ENCODE measurements at regions not wholly inside any gene's neighbourhood (a gene's known extent, or its start where the extent isn't known, plus 50 kb on each side); places are given as distances from the start of the nearest gene placed in this dataset.

DNA sequence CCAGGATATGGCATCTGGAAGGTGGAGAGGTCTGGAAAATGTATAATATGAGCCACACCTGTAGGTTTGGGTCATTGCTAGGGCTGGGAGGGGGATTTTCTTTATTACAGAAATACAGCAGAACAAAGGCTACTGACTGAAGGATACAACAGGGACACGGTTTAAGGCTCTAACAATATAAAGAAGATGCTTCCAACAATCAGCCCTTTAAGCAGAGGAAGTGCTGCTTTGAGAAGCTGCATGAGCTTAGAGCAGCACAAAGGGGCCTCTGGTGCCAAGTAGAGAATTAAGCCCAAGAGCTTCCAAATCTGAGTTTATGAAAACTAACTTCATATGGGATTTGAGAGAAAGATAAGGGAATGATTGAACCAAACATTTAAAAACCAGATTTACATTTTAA is 174.5 kb upstream of the RMP24 start (continued):
- TF ChIP-seq, protein P1, sequence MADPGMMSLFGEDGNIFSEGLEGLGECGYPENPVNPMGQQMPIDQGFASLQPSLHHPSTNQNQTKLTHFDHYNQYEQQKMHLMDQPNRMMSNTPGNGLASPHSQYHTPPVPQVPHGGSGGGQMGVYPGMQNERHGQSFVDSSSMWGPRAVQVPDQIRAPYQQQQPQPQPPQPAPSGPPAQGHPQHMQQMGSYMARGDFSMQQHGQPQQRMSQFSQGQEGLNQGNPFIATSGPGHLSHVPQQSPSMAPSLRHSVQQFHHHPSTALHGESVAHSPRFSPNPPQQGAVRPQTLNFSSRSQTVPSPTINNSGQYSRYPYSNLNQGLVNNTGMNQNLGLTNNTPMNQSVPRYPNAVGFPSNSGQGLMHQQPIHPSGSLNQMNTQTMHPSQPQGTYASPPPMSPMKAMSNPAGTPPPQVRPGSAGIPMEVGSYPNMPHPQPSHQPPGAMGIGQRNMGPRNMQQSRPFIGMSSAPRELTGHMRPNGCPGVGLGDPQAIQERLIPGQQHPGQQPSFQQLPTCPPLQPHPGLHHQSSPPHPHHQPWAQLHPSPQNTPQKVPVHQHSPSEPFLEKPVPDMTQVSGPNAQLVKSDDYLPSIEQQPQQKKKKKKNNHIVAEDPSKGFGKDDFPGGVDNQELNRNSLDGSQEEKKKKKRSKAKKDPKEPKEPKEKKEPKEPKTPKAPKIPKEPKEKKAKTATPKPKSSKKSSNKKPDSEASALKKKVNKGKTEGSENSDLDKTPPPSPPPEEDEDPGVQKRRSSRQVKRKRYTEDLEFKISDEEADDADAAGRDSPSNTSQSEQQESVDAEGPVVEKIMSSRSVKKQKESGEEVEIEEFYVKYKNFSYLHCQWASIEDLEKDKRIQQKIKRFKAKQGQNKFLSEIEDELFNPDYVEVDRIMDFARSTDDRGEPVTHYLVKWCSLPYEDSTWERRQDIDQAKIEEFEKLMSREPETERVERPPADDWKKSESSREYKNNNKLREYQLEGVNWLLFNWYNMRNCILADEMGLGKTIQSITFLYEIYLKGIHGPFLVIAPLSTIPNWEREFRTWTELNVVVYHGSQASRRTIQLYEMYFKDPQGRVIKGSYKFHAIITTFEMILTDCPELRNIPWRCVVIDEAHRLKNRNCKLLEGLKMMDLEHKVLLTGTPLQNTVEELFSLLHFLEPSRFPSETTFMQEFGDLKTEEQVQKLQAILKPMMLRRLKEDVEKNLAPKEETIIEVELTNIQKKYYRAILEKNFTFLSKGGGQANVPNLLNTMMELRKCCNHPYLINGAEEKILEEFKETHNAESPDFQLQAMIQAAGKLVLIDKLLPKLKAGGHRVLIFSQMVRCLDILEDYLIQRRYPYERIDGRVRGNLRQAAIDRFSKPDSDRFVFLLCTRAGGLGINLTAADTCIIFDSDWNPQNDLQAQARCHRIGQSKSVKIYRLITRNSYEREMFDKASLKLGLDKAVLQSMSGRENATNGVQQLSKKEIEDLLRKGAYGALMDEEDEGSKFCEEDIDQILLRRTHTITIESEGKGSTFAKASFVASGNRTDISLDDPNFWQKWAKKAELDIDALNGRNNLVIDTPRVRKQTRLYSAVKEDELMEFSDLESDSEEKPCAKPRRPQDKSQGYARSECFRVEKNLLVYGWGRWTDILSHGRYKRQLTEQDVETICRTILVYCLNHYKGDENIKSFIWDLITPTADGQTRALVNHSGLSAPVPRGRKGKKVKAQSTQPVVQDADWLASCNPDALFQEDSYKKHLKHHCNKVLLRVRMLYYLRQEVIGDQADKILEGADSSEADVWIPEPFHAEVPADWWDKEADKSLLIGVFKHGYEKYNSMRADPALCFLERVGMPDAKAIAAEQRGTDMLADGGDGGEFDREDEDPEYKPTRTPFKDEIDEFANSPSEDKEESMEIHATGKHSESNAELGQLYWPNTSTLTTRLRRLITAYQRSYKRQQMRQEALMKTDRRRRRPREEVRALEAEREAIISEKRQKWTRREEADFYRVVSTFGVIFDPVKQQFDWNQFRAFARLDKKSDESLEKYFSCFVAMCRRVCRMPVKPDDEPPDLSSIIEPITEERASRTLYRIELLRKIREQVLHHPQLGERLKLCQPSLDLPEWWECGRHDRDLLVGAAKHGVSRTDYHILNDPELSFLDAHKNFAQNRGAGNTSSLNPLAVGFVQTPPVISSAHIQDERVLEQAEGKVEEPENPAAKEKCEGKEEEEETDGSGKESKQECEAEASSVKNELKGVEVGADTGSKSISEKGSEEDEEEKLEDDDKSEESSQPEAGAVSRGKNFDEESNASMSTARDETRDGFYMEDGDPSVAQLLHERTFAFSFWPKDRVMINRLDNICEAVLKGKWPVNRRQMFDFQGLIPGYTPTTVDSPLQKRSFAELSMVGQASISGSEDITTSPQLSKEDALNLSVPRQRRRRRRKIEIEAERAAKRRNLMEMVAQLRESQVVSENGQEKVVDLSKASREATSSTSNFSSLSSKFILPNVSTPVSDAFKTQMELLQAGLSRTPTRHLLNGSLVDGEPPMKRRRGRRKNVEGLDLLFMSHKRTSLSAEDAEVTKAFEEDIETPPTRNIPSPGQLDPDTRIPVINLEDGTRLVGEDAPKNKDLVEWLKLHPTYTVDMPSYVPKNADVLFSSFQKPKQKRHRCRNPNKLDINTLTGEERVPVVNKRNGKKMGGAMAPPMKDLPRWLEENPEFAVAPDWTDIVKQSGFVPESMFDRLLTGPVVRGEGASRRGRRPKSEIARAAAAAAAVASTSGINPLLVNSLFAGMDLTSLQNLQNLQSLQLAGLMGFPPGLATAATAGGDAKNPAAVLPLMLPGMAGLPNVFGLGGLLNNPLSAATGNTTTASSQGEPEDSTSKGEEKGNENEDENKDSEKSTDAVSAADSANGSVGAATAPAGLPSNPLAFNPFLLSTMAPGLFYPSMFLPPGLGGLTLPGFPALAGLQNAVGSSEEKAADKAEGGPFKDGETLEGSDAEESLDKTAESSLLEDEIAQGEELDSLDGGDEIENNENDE (IDR thresholded peaks at IDR 0.05; ENCODE audit: insufficient replicate concordance, low read length): no peak
- no peak for TF ChIP-seq CHD1 (IDR thresholded peaks at IDR 0.05; ENCODE audit: low read depth, low read length)
- TF ChIP-seq POU5F1 (IDR thresholded peaks at IDR 0.05; ENCODE audit: low read depth, low read length): no peak
- TF ChIP-seq POLR2A (IDR thresholded peaks at IDR 0.05; ENCODE audit: control extremely low read depth in 1 of 2, low read depth in 2 of 2, low read length in 2 of 2): no peak
- no peak for TF ChIP-seq SIX5 (IDR thresholded peaks at IDR 0.05; ENCODE audit: low read depth, low read length)
- TF ChIP-seq BACH1 (IDR thresholded peaks at IDR 0.05; ENCODE audit: low read length): no peak
- TF ChIP-seq JUND (IDR thresholded peaks at IDR 0.05; ENCODE audit: low read length): no peak
- no peak for TF ChIP-seq JUN (IDR thresholded peaks at IDR 0.05; ENCODE audit: low read depth, low read length)
- TF ChIP-seq TEAD4 (IDR thresholded peaks at IDR 0.05; ENCODE audit: low read depth, low read length): no peak
